ENCODE measurements at regions not wholly inside any gene's neighbourhood (a gene's known extent, or its start where the extent isn't known, plus 50 kb on each side); places are given as distances from the start of the nearest gene placed in this dataset.

DNA sequence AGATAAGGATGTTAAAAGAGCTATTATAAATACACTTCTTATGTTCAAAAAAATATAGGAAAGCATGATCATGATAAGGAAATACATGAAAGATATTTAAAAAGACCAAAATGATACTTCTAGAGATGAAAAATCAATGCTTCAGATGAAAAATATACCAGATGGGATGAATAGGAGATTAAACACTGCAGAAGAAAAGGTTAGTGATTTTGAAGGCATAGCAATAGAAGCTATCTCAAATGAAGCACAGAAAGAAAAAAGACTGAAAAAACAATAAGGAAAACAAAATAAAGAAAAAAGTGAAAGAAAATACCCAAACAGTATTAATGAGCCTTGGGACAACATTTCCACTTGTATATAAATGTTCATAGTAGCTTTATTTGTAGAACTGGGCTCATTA lies 80.7 kb upstream of the LEF1 start:
- Mint-ChIP-seq H3K9me3 (ENCODE audit: unreplicated experiment) (peaks cover 20% of the 10 kb centered on the region), H3K27ac (ENCODE audit: low read depth, unreplicated experiment) (no peak overlapping the region), H3K4me3 (ENCODE audit: unreplicated experiment) (no peak overlapping the region), H3K36me3 (ENCODE audit: insufficient read depth, unreplicated experiment) (no peaks in the 10 kb centered on the region), H3K4me1 (ENCODE audit: insufficient read depth, unreplicated experiment) (no peaks in the 10 kb centered on the region), H3K27me3 (ENCODE audit: insufficient read depth, unreplicated experiment) (no peaks in the 10 kb centered on the region)
- no TSS peak for BruUV-seq (replicated peaks)
- POLR2A ChIA-PET = interaction anchor here (1.1 kb wide), 1 partner anchor 295 kb away, joined by 3 read pairs; no protein-coding TSS in a partner anchor
- intact Hi-C loops (cut with micrococcal nuclease) = no loop called here
- CTCF ChIA-PET = no interaction called here
- DNase-seq (ENCODE audit: unreplicated experiment) = no peak
- TF ChIP-seq, protein P1, sequence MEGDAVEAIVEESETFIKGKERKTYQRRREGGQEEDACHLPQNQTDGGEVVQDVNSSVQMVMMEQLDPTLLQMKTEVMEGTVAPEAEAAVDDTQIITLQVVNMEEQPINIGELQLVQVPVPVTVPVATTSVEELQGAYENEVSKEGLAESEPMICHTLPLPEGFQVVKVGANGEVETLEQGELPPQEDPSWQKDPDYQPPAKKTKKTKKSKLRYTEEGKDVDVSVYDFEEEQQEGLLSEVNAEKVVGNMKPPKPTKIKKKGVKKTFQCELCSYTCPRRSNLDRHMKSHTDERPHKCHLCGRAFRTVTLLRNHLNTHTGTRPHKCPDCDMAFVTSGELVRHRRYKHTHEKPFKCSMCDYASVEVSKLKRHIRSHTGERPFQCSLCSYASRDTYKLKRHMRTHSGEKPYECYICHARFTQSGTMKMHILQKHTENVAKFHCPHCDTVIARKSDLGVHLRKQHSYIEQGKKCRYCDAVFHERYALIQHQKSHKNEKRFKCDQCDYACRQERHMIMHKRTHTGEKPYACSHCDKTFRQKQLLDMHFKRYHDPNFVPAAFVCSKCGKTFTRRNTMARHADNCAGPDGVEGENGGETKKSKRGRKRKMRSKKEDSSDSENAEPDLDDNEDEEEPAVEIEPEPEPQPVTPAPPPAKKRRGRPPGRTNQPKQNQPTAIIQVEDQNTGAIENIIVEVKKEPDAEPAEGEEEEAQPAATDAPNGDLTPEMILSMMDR (IDR thresholded peaks at IDR 0.05; ENCODE audit: unreplicated experiment) = no peak

DNA sequence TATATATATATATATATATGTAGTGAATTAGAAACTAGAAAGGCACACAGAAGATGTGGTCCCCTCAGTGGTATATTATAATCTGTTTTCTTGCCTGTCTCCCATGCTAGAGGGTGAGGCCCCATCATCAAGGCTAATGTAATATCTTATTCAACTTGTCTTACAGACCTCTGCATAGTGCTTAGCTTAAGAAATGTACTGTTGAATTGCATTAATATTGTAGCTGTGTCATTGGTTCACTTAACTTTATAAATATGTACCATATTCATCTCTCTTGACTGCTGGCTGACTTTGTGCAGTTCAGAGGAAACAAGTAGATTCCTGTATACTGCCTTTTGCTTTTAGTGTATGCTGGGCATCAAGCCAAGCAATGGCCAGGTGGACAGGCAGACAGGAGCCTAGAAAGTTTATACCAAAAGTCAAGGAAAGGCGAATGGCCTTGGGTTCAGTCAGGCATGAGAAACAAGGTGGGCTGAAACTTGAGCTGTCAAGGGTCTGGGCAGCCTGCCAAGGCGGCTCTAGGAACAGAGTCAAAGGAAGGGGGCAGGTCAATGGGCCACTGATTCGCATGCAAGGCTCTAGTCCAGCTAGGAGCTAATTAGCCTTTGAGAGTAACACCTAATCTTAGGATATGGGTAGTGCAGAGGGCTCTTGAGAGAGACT lies 78.8 kb upstream of the LEF1 start:
- no peaks in the 10 kb centered on the region for H3K27me3 Mint-ChIP-seq (ENCODE audit: insufficient read depth, unreplicated experiment)
- TF ChIP-seq, protein P1 (IDR thresholded peaks at IDR 0.05; ENCODE audit: unreplicated experiment) = no peak
- BruUV-seq (replicated peaks) = no TSS peak
- no peaks in the 10 kb centered on the region for H3K36me3 Mint-ChIP-seq (ENCODE audit: insufficient read depth, unreplicated experiment)
- H3K27ac Mint-ChIP-seq (ENCODE audit: low read depth, unreplicated experiment) = no peak overlapping the region
- H3K9me3 Mint-ChIP-seq (ENCODE audit: unreplicated experiment) = peaks cover 20% of the 10 kb centered on the region
- no peak overlapping the region for H3K4me3 Mint-ChIP-seq (ENCODE audit: unreplicated experiment)
- peak; percentile 43 for DNase-seq (ENCODE audit: unreplicated experiment)
- H3K4me1 Mint-ChIP-seq (ENCODE audit: insufficient read depth, unreplicated experiment) = no peaks in the 10 kb centered on the region
- ChIA-PET POLR2A (no interaction called here), CTCF (interaction anchor here (0.6 to 1.1 kb wide), 2 partner anchors 188 to 251 kb away, joined by 3 read pairs; no protein-coding TSS in a partner anchor)
- intact Hi-C loops (cut with micrococcal nuclease) = no loop called here

DNA sequence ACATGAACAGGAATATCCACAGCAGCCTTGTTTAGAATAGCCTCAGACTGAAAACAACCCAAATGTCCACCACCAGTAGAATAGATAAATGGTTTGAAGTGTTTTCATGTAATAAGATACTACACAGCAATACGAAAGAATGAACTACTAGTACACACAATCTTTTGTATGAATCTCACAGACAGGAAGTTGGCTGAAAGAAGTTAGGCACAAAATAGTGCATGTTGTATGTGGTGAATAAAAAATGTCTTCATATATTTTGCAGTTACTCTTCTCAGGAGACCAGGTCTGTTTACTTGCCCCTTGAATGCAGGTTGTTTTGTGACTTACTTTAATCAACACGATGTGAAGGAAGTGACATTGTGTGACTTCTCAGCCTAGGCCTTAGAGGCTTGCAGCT lies 75.9 kb upstream of the LEF1 start:
- intact Hi-C loops (cut with micrococcal nuclease) = no loop called here
- H3K36me3 Mint-ChIP-seq (ENCODE audit: insufficient read depth, unreplicated experiment) = no peaks in the 10 kb centered on the region
- TF ChIP-seq, protein P1 (IDR thresholded peaks at IDR 0.05; ENCODE audit: unreplicated experiment) = no peak
- no peak overlapping the region for H3K4me3 Mint-ChIP-seq (ENCODE audit: unreplicated experiment)
- ChIA-PET POLR2A (no interaction called here), CTCF (interaction anchor here (0.6 kb wide), 1 partner anchor 1804 kb away, joined by 4 read pairs; no protein-coding TSS in a partner anchor)
- H3K4me1 Mint-ChIP-seq (ENCODE audit: insufficient read depth, unreplicated experiment) = no peaks in the 10 kb centered on the region
- no peak overlapping the region for H3K27ac Mint-ChIP-seq (ENCODE audit: low read depth, unreplicated experiment)
- no peak for DNase-seq (ENCODE audit: unreplicated experiment)
- peaks cover 13% of the 10 kb centered on the region for H3K9me3 Mint-ChIP-seq (ENCODE audit: unreplicated experiment)
- BruUV-seq (replicated peaks) = no TSS peak
- H3K27me3 Mint-ChIP-seq (ENCODE audit: insufficient read depth, unreplicated experiment) = no peaks in the 10 kb centered on the region

DNA sequence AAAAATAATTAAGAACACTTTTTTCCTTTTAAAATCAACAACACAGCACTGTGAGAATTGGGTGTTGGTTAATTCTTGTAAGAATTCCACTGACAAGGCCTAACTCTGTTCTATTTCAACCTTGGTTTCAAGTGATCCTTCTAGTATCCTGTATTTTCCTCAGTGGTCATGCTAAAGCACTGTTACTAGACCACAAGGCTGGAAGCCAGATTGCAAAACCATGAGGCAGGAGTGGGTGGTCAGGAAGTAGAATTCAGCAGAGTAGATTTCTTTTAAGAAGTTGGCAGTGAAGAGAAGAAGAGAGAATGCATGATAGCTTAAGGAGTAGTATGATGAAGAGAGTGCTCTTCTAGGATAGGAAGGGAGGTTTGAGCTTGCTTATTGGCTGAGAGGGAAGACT lies 71.6 kb upstream of the LEF1 start:
- BruUV-seq (replicated peaks) = no TSS peak
- H3K36me3 Mint-ChIP-seq (ENCODE audit: insufficient read depth, unreplicated experiment) = no peaks in the 10 kb centered on the region
- CTCF ChIA-PET = no interaction called here
- intact Hi-C loops (cut with micrococcal nuclease) = no loop called here
- no peaks in the 10 kb centered on the region for H3K27me3 Mint-ChIP-seq (ENCODE audit: insufficient read depth, unreplicated experiment)
- no peaks in the 10 kb centered on the region for H3K9me3 Mint-ChIP-seq (ENCODE audit: unreplicated experiment)
- TF ChIP-seq, protein P1 (IDR thresholded peaks at IDR 0.05; ENCODE audit: unreplicated experiment) = no peak
- H3K27ac Mint-ChIP-seq (ENCODE audit: low read depth, unreplicated experiment) = no peak overlapping the region
- no peaks in the 10 kb centered on the region for H3K4me1 Mint-ChIP-seq (ENCODE audit: insufficient read depth, unreplicated experiment)
- peak; percentile 17 for DNase-seq (ENCODE audit: unreplicated experiment)
- POLR2A ChIA-PET = interaction anchor here (1.0 kb wide), 1 partner anchor 172 kb away, joined by 3 read pairs; no protein-coding TSS in a partner anchor
- H3K4me3 Mint-ChIP-seq (ENCODE audit: unreplicated experiment) = no peak overlapping the region
